ENCODE measurements at regions not wholly inside any gene's neighbourhood (a gene's known extent, or its start where the extent isn't known, plus 50 kb on each side); places are given as distances from the start of the nearest gene placed in this dataset.

DNA sequence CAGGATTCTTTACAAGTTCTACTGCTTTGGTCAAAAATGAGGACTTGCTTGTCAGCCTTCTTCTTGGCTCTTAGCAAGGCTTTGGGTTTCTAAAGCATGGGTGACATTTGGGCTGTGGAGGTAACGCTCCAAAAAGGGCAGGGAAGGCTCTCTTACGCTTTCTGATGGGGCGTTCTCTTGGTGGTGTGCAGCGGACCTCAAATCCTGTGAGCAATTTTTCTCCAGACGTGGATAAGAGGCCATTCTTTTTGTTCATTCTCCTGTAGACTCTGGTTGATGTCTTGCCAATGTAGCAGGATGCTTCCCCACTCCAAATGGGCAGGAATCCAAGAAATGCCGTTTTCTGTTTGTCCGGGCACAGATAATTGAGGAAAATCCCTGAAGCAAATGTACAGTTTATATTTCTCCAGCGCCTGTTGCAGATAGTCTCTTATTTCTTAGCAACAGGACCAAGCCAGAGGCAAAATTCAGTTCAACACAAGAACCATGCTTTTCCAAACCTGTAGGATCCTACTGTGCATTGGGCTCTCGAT is 138.4 kb upstream of the NFE2L3 start:
- no peak overlapping the region for H3K27ac ChIP-seq
- peaks cover 0 to 16% (median 0%) of the 10 kb centered on the region in 3 donors for H3K9me3 ChIP-seq
- no peaks in the 10 kb centered on the region for H3K36me3 ChIP-seq
- 23 to 26% methylated on average over 9 of the region's 9 CpGs for WGBS, 2 donors
- no peak for DNase-seq
- peaks cover 0 to 17% (median 0%) of the 10 kb centered on the region in 4 donors for H3K27me3 ChIP-seq
- peaks cover 0 to 6% (median 0%) of the 10 kb centered on the region in 3 donors for H3K4me1 ChIP-seq
- no peak for TF ChIP-seq POLR2A (IDR thresholded peaks at IDR 0.05)
- TF ChIP-seq, protein P1, sequence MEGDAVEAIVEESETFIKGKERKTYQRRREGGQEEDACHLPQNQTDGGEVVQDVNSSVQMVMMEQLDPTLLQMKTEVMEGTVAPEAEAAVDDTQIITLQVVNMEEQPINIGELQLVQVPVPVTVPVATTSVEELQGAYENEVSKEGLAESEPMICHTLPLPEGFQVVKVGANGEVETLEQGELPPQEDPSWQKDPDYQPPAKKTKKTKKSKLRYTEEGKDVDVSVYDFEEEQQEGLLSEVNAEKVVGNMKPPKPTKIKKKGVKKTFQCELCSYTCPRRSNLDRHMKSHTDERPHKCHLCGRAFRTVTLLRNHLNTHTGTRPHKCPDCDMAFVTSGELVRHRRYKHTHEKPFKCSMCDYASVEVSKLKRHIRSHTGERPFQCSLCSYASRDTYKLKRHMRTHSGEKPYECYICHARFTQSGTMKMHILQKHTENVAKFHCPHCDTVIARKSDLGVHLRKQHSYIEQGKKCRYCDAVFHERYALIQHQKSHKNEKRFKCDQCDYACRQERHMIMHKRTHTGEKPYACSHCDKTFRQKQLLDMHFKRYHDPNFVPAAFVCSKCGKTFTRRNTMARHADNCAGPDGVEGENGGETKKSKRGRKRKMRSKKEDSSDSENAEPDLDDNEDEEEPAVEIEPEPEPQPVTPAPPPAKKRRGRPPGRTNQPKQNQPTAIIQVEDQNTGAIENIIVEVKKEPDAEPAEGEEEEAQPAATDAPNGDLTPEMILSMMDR (IDR thresholded peaks at IDR 0.05) = no peak
- intact Hi-C loops (cut with DNase I) = no loop called here
- H3K4me3 ChIP-seq = no peak overlapping the region

DNA sequence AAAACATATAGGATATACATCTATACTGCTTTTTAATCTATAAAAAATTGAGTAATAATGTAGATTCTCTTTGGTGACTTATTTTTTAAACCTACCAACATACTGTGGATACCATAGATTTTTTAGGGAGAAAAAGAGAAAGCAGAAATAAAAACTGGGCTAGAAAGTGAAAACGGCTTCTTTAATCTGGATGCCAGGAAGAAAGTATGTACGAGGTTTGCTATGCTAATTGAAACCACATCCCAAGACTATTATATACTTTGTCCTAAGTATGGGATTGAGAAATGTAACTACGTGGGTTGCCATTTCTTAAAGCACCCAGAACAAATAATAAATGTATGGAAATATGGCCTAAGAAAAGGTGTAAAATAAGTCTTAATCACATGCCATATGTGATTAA is 129.0 kb upstream of the NFE2L3 start:
- Histone ChIP-seq H3K27ac (no peak overlapping the region), H3K4me1 (no peaks in the 10 kb centered on the region), H3K27me3 (peaks cover 0 to 13% (median 0%) of the 10 kb centered on the region in 4 donors), H3K9me3 (no peaks in the 10 kb centered on the region), H3K4me3 (no peak overlapping the region), H3K36me3 (no peaks in the 10 kb centered on the region)
- TF ChIP-seq POLR2A (IDR thresholded peaks at IDR 0.05) = no peak
- TF ChIP-seq, protein P1 (IDR thresholded peaks at IDR 0.05) = no peak
- 54 to 64% methylated on average over 3 of the region's 3 CpGs for WGBS, 2 donors
- intact Hi-C loops (cut with DNase I) = no loop called here
- DNase-seq = no peak

DNA sequence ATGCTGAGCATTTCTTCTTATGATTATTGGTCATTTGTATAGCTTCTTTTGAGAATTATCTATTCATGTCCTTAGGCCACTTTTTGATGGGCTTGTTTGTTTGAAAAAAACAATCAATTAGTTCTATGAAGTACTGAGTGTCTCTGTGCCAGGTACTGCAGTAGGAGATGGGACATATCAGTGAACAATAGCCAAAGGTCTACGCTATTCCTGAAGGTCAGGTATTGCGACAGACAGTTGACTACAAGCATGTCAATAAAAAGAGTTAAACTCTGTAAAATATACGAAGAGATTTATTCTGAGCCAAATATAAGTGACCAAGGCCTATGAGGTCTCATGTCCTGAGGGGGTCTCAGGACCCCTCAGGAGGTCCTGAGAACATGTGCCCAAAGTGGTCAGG is 122.1 kb upstream of the NFE2L3 start:
- Histone ChIP-seq H3K9me3 (no peaks in the 10 kb centered on the region), H3K27me3 (no peaks in the 10 kb centered on the region), H3K36me3 (no peaks in the 10 kb centered on the region), H3K4me3 (no peak overlapping the region), H3K27ac (no peak overlapping the region), H3K4me1 (no peaks in the 10 kb centered on the region)
- DNase-seq = no peak
- TF ChIP-seq POLR2A (IDR thresholded peaks at IDR 0.05) = no peak
- intact Hi-C loops (cut with DNase I) = no loop called here
- WGBS, 2 donors = 89 to 98% methylated on average over 3 of the region's 3 CpGs

DNA sequence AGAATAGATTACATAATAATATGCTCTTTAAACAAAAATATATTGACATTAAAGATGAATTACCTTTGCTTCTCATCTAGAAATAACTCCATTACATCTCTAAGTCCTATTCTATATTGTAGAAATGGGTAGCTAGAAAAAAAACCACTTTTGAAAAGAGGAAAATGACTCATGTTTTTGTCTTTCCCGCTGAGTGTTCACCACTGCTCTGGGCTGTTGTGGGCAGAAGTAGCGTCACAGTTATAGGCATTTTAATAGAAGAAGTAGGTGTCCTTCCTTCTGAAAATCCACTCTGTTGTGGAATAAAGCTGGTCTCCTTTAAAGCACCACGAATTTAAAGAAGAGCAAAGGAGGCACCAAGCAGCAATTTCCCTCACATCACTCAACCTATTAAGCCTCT is 117.6 kb upstream of the NFE2L3 start:
- no peak for DNase-seq
- Histone ChIP-seq H3K4me1 (peaks cover 0 to 10% (median 0%) of the 10 kb centered on the region in 3 donors), H3K27me3 (peaks cover 0 to 28% (median 0%) of the 10 kb centered on the region in 4 donors), H3K27ac (no peak overlapping the region), H3K36me3 (no peaks in the 10 kb centered on the region), H3K9me3 (no peaks in the 10 kb centered on the region), H3K4me3 (no peak overlapping the region)
- WGBS, 2 donors = 44 to 58% methylated on average over 3 of the region's 3 CpGs
- TF ChIP-seq, protein P1 (IDR thresholded peaks at IDR 0.05) = no peak
- TF ChIP-seq POLR2A (IDR thresholded peaks at IDR 0.05) = no peak
- intact Hi-C loops (cut with DNase I) = no loop called here

DNA sequence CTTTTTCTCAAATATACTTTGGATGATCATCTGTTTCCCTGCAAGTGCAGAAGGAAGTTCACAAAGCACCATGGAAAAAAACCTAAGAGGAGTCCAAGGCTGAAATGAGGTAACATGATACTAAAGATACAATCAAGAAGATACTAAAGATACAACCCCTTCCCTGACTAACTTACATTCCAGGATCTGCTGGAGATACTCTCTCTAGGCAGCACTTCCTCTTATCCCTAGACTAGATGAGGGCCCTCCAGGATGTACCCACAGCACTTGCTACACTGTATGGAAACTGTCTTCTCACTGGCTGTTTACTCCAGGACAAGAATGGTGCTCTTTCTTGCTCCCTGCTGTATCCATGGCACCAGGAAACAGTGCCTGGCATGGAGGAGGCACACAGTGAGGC is 116.4 kb upstream of the NFE2L3 start:
- no peak overlapping the region for H3K27ac ChIP-seq
- peaks cover 0 to 10% (median 0%) of the 10 kb centered on the region in 3 donors for H3K4me1 ChIP-seq
- TF ChIP-seq POLR2A (IDR thresholded peaks at IDR 0.05) = no peak
- TF ChIP-seq, protein P1 (IDR thresholded peaks at IDR 0.05) = no peak
- intact Hi-C loops (cut with DNase I) = no loop called here
- H3K27me3 ChIP-seq = peaks cover 0 to 39% (median 0%) of the 10 kb centered on the region in 4 donors
- H3K36me3 ChIP-seq = no peaks in the 10 kb centered on the region
- no peak overlapping the region for H3K4me3 ChIP-seq
- no peaks in the 10 kb centered on the region for H3K9me3 ChIP-seq
- DNase-seq = no peak

DNA sequence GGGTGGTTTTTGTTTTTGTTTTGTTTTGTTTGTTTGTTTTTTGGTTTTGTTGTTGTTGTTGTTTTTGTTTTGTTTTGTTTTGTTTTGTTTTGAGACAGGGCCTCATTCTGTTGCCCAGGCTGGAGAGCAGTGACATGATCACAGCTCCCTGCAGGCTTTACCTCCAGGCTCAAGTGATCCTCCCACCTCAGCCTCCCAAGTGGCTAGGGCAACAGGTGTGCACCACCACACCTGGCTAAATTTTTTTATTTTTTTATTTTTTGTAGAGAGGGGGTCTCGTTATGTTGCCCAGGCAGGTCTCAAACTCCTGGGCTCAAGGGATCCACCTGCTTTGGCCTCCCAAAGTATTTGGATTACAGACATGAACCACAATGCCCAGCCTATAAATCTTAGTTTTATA is 115.9 kb upstream of the NFE2L3 start:
- Histone ChIP-seq H3K27me3 (peaks cover 0 to 45% (median 0%) of the 10 kb centered on the region in 4 donors), H3K4me3 (no peak overlapping the region), H3K36me3 (no peaks in the 10 kb centered on the region), H3K4me1 (peaks cover 0 to 10% (median 0%) of the 10 kb centered on the region in 3 donors), H3K27ac (no peak overlapping the region), H3K9me3 (no peaks in the 10 kb centered on the region)
- 83 to 91% methylated on average over 1 of the region's 1 CpG for WGBS, 2 donors
- TF ChIP-seq, protein P1 (IDR thresholded peaks at IDR 0.05) = no peak
- TF ChIP-seq POLR2A (IDR thresholded peaks at IDR 0.05) = no peak
- no peak for DNase-seq
- intact Hi-C loops (cut with DNase I) = no loop called here
